DND-41 (cell line): ENCODE measurements at regions not wholly inside any gene's neighbourhood (a gene's known extent, or its start where the extent isn't known, plus 50 kb on each side); places are given as distances from the start of the nearest gene placed in this dataset.

Experiments
- ATAC-seq: fragments of 200-7000 bp; cut with Tn5 transposase; 3 replicates; pipeline ENCODE4 v1.9.1; 2021; ENCODE audit warnings: low read depth; ENCODE audit not compliant: insufficient read depth
- DNase-seq: peaks from one replicate; pipeline ENCODE4 v3.0.0-alpha.2; 2020
- H2AFZ ChIP-seq: 2 replicates; pipeline ENCODE4 v1.6.0; 2012; ENCODE audit warnings: low read depth, low read length
- H3K27ac ChIP-seq: 2 replicates; pipeline ENCODE4 v1.5.1; 2012; ENCODE audit warnings: low read length, inconsistent platforms
- H3K27me3 ChIP-seq: fragments of 200-600 bp; sonication (generic); 2 replicates; pipeline ENCODE4 v1.6.0; 2012; ENCODE audit warnings: low read length, mild to moderate bottlenecking, inconsistent platforms; ENCODE audit not compliant: insufficient read depth, poor library complexity
- H3K36me3 ChIP-seq: 2 replicates; pipeline ENCODE4 v1.5.1; 2012; ENCODE audit warnings: low read length, inconsistent platforms; ENCODE audit not compliant: insufficient read depth
- H3K4me1 ChIP-seq: 2 replicates; pipeline ENCODE4 v1.5.1; 2012; ENCODE audit warnings: mild to moderate bottlenecking, low read length; ENCODE audit not compliant: insufficient read depth
- H3K4me2 ChIP-seq: 2 replicates; pipeline ENCODE4 v1.6.0; 2012; ENCODE audit warnings: mild to moderate bottlenecking, moderate library complexity, low read length, inconsistent platforms; ENCODE audit not compliant: insufficient read depth
- H3K4me3 ChIP-seq, 2 experiments: fragments of 200-600 bp in 1 of 2; shearing (Covaris generic) in 1 of 2; 2 replicates each; pipeline ENCODE4 v1.5.1; 2012 to 2016; ENCODE audit warnings: inconsistent platforms in 2 of 2, low read length in 2 of 2, mild to moderate bottlenecking in 2 of 2, low read depth in 1 of 2, moderate library complexity in 1 of 2
- H3K79me2 ChIP-seq: 2 replicates; pipeline ENCODE4 v1.6.0; 2012; ENCODE audit warnings: low read length, inconsistent platforms; ENCODE audit not compliant: insufficient read depth
- H3K9ac ChIP-seq: 2 replicates; pipeline ENCODE4 v1.6.0; 2012; ENCODE audit warnings: low read depth, mild to moderate bottlenecking, inconsistent platforms, low read length, moderate library complexity
- H3K9me3 ChIP-seq: 2 replicates; pipeline ENCODE4 v1.5.1; 2012; ENCODE audit warnings: low read length, moderate library complexity, mild to moderate bottlenecking, inconsistent platforms; ENCODE audit not compliant: insufficient read depth, severe bottlenecking
- H4K20me1 ChIP-seq: 2 replicates; pipeline ENCODE4 v1.6.0; 2012; ENCODE audit warnings: low read length; ENCODE audit not compliant: insufficient read depth
- CTCF ChIP-seq: IDR thresholded peaks from 2 replicates; pipeline ENCODE4 v1.5.1; 2012; ENCODE audit warnings: borderline replicate concordance, low read length, moderate library complexity, mild to moderate bottlenecking; ENCODE audit not compliant: poor library complexity, severe bottlenecking; ENCODE audit errors: extremely low read depth
- EZH2 ChIP-seq: IDR thresholded peaks from 3 replicates; pipeline ENCODE4 v1.6.1; 2012; ENCODE audit warnings: borderline replicate concordance, low read depth, mild to moderate bottlenecking, moderate library complexity, low read length, inconsistent platforms; ENCODE audit not compliant: severe bottlenecking

- Histone ChIP-seq H3K4me3 (no peak overlapping the region), H3K79me2 (no peaks in the 10 kb centered on the region), H3K27me3 (no peaks in the 10 kb centered on the region), H3K9me3 (no peaks in the 10 kb centered on the region), H3K36me3 (no peaks in the 10 kb centered on the region), H3K9ac (no peak overlapping the region), H4K20me1 (no peaks in the 10 kb centered on the region), H3K4me1 (no peaks in the 10 kb centered on the region), H2AFZ (no peak overlapping the region), H3K4me2 (no peak overlapping the region), H3K27ac (no peak overlapping the region)
- ATAC-seq = no peak
- no peak for TF ChIP-seq EZH2
- no peak for TF ChIP-seq CTCF
- no peak for DNase-seq
Measured at GRCh38 chr2:19776941-19777514, 124.8 kb downstream of the TTC32 start.

GRCh38 chr2:19775838-19776237 is 125.9 kb downstream of the TTC32 start:
- H2AFZ ChIP-seq = no peak overlapping the region
- H3K9ac ChIP-seq = no peak overlapping the region
- H3K36me3 ChIP-seq = no peaks in the 10 kb centered on the region
- no peak overlapping the region for H3K27ac ChIP-seq
- TF ChIP-seq EZH2 (no peak), CTCF (no peak)
- no peaks in the 10 kb centered on the region for H3K27me3 ChIP-seq
- no peak overlapping the region for H3K4me3 ChIP-seq
- no peaks in the 10 kb centered on the region for H3K4me1 ChIP-seq
- no peaks in the 10 kb centered on the region for H3K79me2 ChIP-seq
- no peaks in the 10 kb centered on the region for H3K9me3 ChIP-seq
- ATAC-seq = no peak
- H3K4me2 ChIP-seq = no peak overlapping the region
- H4K20me1 ChIP-seq = no peaks in the 10 kb centered on the region
- DNase-seq = no peak

- Histone ChIP-seq H2AFZ (no peak overlapping the region), H3K4me1 (no peaks in the 10 kb centered on the region), H3K27me3 (no peaks in the 10 kb centered on the region), H3K27ac (no peak overlapping the region), H3K9ac (no peak overlapping the region), H3K4me2 (no peak overlapping the region), H3K4me3 (no peak overlapping the region), H3K9me3 (no peaks in the 10 kb centered on the region), H3K36me3 (no peaks in the 10 kb centered on the region), H4K20me1 (no peaks in the 10 kb centered on the region), H3K79me2 (no peaks in the 10 kb centered on the region)
- DNase-seq (no peak), ATAC-seq (no peak)
- TF ChIP-seq CTCF (no peak), EZH2 (no peak)
Measured at GRCh38 chr2:19775315-19775714, 126.5 kb downstream of the TTC32 start.

- H3K4me1 ChIP-seq = no peaks in the 10 kb centered on the region
- no peaks in the 10 kb centered on the region for H3K27me3 ChIP-seq
- no peak overlapping the region for H3K27ac ChIP-seq
- H3K4me2 ChIP-seq = no peak overlapping the region
- no peak for ATAC-seq
- no peaks in the 10 kb centered on the region for H3K79me2 ChIP-seq
- H3K4me3 ChIP-seq = no peak overlapping the region
- no peak overlapping the region for H2AFZ ChIP-seq
- H3K9ac ChIP-seq = no peak overlapping the region
- H3K9me3 ChIP-seq = no peaks in the 10 kb centered on the region
- no peaks in the 10 kb centered on the region for H4K20me1 ChIP-seq
- no peaks in the 10 kb centered on the region for H3K36me3 ChIP-seq
- TF ChIP-seq CTCF (no peak), EZH2 (no peak)
- no peak for DNase-seq
Measured at GRCh38 chr2:19774805-19775176, 127.0 kb downstream of the TTC32 start.
